Upper lobe of left lung (tissue), 4 donors: ENCODE measurements at regions not wholly inside any gene's neighbourhood (a gene's known extent, or its start where the extent isn't known, plus 50 kb on each side); places are given as distances from the start of the nearest gene placed in this dataset.

ENCODE experiments used
- POLR2A ChIP-seq, 4 donors: fragments of 450-650 bp; IDR thresholded peaks; one replicate each; pipeline ENCODE4 v1.5.1; 2016 to 2017; ENCODE audit warnings: antibody characterized with exemption in 4 of 4, mild to moderate bottlenecking in 2 of 4
- TF ChIP-seq, protein P1 (sequence below), 6 experiments: fragments of 450-650 bp in 4 of 6; fragments of 200-600 bp in 2 of 6; sonication (generic) in 2 of 6; IDR thresholded peaks; one replicate each; pipeline ENCODE4 v1.5.1; 2016 to 2019; ENCODE audit warnings: antibody characterized with exemption in 6 of 6

DNA sequence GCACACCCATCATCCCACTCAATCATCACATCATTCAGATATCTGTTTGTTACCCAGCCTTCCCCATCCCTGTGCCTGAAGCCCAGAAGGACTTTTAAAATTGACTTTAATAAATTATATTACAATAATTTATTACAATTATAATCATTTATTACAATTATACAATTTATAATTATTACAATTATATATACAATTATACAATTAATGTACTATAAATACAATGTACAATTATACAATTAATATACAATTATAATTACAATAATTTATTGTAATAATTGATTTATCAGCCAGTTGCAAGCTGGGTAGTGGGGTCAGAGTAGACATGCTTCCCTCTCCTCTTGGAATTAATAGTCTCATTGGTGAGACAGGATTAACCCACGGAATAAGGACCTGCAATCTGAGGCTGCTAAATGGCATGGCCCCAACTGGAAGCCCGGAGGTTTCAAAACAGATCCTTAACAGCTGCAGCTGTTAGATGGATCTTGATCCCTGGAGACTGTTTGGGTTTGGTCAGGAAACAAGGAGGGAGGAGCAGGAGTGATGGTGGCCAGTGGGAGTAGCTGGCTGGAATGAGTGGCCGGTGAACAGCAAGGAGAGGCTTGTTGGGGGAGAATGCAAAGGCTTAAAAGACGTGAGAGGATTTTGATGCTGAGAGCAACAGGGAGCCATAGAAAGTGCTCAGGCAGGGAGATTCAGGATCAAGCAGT is 402.8 kb upstream of the PODXL start:
- TF ChIP-seq POLR2A (IDR thresholded peaks at IDR 0.05), result no peak
- TF ChIP-seq, protein P1, sequence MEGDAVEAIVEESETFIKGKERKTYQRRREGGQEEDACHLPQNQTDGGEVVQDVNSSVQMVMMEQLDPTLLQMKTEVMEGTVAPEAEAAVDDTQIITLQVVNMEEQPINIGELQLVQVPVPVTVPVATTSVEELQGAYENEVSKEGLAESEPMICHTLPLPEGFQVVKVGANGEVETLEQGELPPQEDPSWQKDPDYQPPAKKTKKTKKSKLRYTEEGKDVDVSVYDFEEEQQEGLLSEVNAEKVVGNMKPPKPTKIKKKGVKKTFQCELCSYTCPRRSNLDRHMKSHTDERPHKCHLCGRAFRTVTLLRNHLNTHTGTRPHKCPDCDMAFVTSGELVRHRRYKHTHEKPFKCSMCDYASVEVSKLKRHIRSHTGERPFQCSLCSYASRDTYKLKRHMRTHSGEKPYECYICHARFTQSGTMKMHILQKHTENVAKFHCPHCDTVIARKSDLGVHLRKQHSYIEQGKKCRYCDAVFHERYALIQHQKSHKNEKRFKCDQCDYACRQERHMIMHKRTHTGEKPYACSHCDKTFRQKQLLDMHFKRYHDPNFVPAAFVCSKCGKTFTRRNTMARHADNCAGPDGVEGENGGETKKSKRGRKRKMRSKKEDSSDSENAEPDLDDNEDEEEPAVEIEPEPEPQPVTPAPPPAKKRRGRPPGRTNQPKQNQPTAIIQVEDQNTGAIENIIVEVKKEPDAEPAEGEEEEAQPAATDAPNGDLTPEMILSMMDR (IDR thresholded peaks at IDR 0.05), result no peak
